Pancreas (tissue), 10 donors: ENCODE measurements at regions not wholly inside any gene's neighbourhood (a gene's known extent, or its start where the extent isn't known, plus 50 kb on each side); places are given as distances from the start of the nearest gene placed in this dataset.

ENCODE experiments used
- ATAC-seq, 4 donors: fragments of 200-7000 bp; cut with Tn5 transposase; one replicate each; pipeline versions ENCODE4 v1.8.0 to v1.9.1; 2020; ENCODE audit warnings: mild to moderate bottlenecking in 4 of 4, moderate library complexity in 4 of 4
- DNase-seq, 6 donors: peaks; one replicate each; pipeline ENCODE4 v3.0.0-alpha.2; 2020
- FAIRE-seq: peaks from 2 replicates; lab custom pipeline; 2012; peaks lifted over from hg19 to GRCh38; lab: Jason Lieb, UNC
- H3K27ac ChIP-seq, 4 donors: fragments of 200-600 bp; sonication (generic); 1 replicate in 3 of 4; 2 replicates in 1 of 4; pipeline versions ENCODE4 v1.5.0 to v1.8.0; 2020
- H3K27me3 ChIP-seq, 4 donors: fragments of 200-600 bp; one replicate each; pipeline ENCODE4 v1.8.0; 2021
- H3K36me3 ChIP-seq, 3 donors: fragments of 200-600 bp; sonication (generic) in 1 of 3; one replicate each; pipeline versions ENCODE4 v1.5.0 to v1.8.0; 2020 to 2021
- H3K4me1 ChIP-seq, 3 donors: fragments of 200-600 bp; one replicate each; pipeline ENCODE4 v1.8.0; 2021
- H3K4me3 ChIP-seq, 4 donors: fragments of 200-600 bp; sonication (generic) in 2 of 4; one replicate each; pipeline versions ENCODE4 v1.5.0 to v1.8.0; 2020 to 2021
- H3K9me3 ChIP-seq, 4 donors: fragments of 200-600 bp; one replicate each; pipeline ENCODE4 v1.8.0; 2021
- CTCF ChIP-seq, 4 donors: fragments of 200-600 bp; sonication (generic) in 3 of 4; IDR thresholded peaks; one replicate each; pipeline versions ENCODE4 v1.5.0 to v1.8.0; 2021; ENCODE audit warnings: antibody characterized with exemption in 4 of 4
- WGBS, 2 donors: extraction: QIAGEN DNeasy Blood & Tissue Kit; methylation state at CpG; one replicate each; pipeline ENCODE4 v1.1.7; 2013; 5-methylcytosine and 5-hydroxymethylcytosine counted together
- intact Hi-C, 3 donors: fragments of 100-400 bp; cut with DNase I; formaldehyde crosslinking; loops; one replicate each; pipeline versions ENCODE4 v1.11.1 to v1.14.2; 2022
- donor health status: healthy with polysubstance abuse.
- donor health status: DM: no; HTN: no; CAD: no; lungs with moderate emphysema.
- donor health status: DM: no; HTN: no; CAD: no.
- donor health status: control.
- donor health status: control.
- donor health status: Bipolar disorder and iron deficiency.
- donor health status: DM: yes; HTN: yes; CAD: no.
- donor health status: DM: no; HTN: no; CAD: no.
- donor health status: DM: no; HTN: no; CAD: no.
- donor health status: DM: yes; HTN: yes; CAD: no.

DNA sequence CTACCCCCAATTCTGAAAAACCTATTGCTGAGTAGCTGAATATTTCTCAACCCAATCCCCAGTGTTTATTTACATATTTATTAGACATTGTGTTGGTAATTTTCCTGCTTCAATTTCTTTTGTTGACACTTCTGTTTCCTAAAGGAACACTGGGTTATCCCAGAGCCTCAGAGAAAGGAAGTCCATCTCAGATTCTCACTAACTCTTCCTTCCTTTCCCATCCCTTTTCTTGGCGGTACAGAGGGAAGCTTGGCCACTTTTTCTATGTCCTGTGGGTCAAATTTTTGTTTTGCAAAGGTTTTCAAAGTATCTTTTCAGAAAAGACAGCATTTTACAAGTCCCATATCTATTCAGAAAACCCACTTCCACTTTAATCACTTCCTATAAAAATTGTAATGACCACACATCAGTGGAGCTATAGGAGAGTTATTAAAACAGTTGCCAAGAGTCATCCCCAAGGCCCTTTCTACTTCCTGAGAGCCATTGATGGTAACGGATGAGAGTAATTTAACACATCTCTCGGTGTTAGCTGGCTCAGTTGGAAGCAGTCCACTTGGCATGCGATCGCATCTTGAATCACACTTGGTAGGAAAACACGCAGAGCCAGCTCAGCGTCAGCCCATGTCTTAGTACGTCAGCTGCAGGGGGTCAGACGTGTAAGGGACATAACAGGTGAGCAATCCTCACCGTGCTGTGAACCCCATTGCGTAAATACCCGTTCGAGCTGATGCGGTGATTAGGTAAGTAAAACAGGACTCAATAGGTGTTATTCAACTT, 231.1 kb upstream of the ADARB2 start:
- no peak for DNase-seq
- intact Hi-C loops, result no loop called here

DNA sequence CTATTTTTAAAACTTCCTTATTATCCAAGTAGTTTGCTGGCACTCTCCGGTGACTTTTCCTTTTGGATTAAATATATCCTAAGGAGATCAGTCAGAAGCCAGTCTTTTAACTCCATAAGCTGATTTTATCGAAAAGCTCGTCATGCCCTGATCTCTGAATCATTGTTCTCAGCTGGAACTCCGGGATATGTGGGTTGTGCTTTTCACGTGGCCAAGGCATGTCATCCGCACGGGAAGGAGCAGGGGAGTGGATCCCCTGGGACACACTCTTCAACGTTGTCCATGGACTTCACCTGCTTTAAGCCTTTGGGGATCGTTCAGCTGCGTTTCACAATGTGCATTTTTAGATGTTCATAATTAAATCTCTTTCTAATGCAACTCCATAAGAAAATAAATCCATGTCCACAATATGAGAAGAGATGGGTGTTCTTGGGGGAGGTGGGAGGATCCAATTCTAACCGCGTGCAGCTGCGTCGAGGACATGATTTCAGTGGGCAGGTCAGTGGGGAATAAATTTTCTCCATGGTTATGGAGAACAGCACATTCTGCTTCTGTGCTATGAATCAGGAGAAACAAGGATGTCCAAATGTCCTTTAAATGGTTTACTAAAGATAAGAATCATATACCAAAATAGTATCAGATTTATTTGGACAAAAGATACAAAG, 229.5 kb upstream of the ADARB2 start:
- DNase-seq (no peak), FAIRE-seq (no peak)
- 66 to 78% methylated on average over 14 of the region's 14 CpGs for WGBS, 2 donors

More for the DNA sequence above, 231.1 kb upstream of the ADARB2 start:
- Histone ChIP-seq H3K4me1 (no peaks in the 10 kb centered on the region), H3K36me3 (no peaks in the 10 kb centered on the region), H3K27ac (no peak overlapping the region), H3K4me3 (no peak overlapping the region), H3K27me3 (no peaks in the 10 kb centered on the region), H3K9me3 (no peaks in the 10 kb centered on the region)
- TF ChIP-seq CTCF (IDR thresholded peaks at IDR 0.05), result no peak
- FAIRE-seq (no peak), ATAC-seq (no peak)
- 64 to 75% methylated on average over 14 of the region's 14 CpGs for WGBS, 2 donors

GRCh38 chr10:1964476-1964875, 227.2 kb upstream of the ADARB2 start:
- FAIRE-seq (no peak), ATAC-seq (no peak), DNase-seq (no peak)
- Histone ChIP-seq H3K4me3 (no peak overlapping the region), H3K36me3 (no peaks in the 10 kb centered on the region), H3K27ac (no peak overlapping the region), H3K4me1 (no peaks in the 10 kb centered on the region), H3K9me3 (no peaks in the 10 kb centered on the region), H3K27me3 (no peaks in the 10 kb centered on the region)
- intact Hi-C loops, result no loop called here
- WGBS, 2 donors, result 75 to 88% methylated on average over 24 of the region's 24 CpGs
- TF ChIP-seq CTCF (IDR thresholded peaks at IDR 0.05), result no peak

More for the DNA sequence above, 229.5 kb upstream of the ADARB2 start:
- Histone ChIP-seq H3K9me3 (no peaks in the 10 kb centered on the region), H3K4me3 (no peak overlapping the region), H3K4me1 (no peaks in the 10 kb centered on the region), H3K36me3 (no peaks in the 10 kb centered on the region), H3K27me3 (no peaks in the 10 kb centered on the region), H3K27ac (no peak overlapping the region)
- ATAC-seq, result no peak
- no peak for TF ChIP-seq CTCF (IDR thresholded peaks at IDR 0.05)
- intact Hi-C loops, result no loop called here

GRCh38 chr10:1963341-1963740, 226.0 kb upstream of the ADARB2 start:
- Histone ChIP-seq H3K4me1 (no peaks in the 10 kb centered on the region), H3K9me3 (no peaks in the 10 kb centered on the region), H3K27ac (no peak overlapping the region), H3K27me3 (peaks cover 0 to 6% (median 0%) of the 10 kb centered on the region in 4 donors), H3K4me3 (no peak overlapping the region), H3K36me3 (no peaks in the 10 kb centered on the region)
- DNase-seq, result no peak
- no peak for TF ChIP-seq CTCF (IDR thresholded peaks at IDR 0.05)
- no peak for ATAC-seq
- 79 to 89% methylated on average over 22 of the region's 22 CpGs for WGBS, 2 donors
- no peak for FAIRE-seq
- intact Hi-C loops, result no loop called here

DNA sequence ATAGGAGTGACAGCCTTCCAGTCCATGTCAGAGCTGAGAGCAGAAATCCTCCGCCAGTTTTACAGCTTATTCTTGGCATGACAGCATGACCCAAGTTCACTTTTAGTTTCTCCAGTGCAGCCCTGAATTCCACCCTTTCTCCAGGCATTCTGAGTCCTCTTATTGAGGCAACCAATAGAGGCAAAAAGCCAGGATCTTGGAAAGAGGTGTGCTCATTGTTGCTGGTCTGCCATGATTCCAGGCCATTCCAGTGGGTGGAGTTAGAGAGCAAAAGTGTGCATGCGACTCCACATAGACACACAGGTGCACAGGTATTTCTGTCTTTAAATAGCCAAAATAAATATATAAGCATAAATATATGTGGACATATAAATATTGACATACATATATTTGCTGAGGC, 224.7 kb upstream of the ADARB2 start:
- Histone ChIP-seq H3K9me3 (no peaks in the 10 kb centered on the region), H3K27ac (no peak overlapping the region), H3K36me3 (no peaks in the 10 kb centered on the region), H3K27me3 (peaks cover 0 to 6% (median 0%) of the 10 kb centered on the region in 4 donors), H3K4me3 (no peak overlapping the region), H3K4me1 (no peaks in the 10 kb centered on the region)
- no peak for ATAC-seq
- DNase-seq, result no peak
- no peak for TF ChIP-seq CTCF (IDR thresholded peaks at IDR 0.05)
- intact Hi-C loops, result no loop called here
- WGBS, 2 donors, result 52 to 60% methylated on average over 2 of the region's 2 CpGs
- FAIRE-seq, result no peak
